ENCODE measurements at regions not wholly inside any gene's neighbourhood (a gene's known extent, or its start where the extent isn't known, plus 50 kb on each side); places are given as distances from the start of the nearest gene placed in this dataset.

DNA sequence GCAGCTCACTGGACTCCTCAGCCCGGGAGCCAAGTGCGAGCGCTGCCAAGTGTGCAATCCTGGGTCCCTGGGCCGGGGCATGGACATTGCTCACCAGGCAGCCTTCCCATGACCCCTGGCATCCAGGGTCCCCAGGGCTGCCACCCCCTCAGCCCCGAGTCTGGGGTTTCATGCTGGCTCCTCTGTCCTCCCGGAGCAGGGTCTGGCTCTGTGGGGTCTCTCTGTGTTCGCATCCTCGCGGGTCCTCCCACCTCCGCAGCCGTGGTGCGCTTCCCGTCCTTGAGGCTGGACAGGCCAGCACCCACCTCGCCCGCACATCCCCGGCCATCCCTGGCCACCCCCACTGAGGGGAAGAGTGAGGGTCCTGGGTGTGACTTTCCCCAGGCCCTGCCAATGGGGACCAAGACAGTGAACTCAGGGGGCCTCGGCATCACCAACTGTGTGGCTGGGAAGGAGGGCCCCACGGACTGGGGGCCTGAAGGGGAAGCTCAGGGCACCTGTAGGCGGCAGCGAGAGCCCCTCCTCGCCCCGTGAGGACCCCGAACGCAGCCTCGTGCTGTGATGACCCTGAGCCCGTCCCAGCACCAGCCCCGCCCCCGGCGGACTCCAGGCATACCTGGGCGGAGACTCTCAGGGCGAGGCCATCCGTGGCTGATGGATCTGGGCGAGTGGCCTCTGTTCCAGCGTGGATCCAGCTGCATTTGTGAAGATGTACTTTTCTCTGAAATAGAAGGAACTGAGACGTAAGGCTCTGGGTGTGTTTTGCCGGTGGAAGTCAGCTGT lies 50.3 kb upstream of the CFAP46 start:
- Histone ChIP-seq H3K36me3 (no peaks in the 10 kb centered on the region), H3K4me1 (peaks cover 7% of the 10 kb centered on the region), H3K4me3 (no peak overlapping the region), H3K27me3 (no peaks in the 10 kb centered on the region), H3K9me3 (no peaks in the 10 kb centered on the region), H3K27ac (no peak overlapping the region)
- TF ChIP-seq, protein P1, sequence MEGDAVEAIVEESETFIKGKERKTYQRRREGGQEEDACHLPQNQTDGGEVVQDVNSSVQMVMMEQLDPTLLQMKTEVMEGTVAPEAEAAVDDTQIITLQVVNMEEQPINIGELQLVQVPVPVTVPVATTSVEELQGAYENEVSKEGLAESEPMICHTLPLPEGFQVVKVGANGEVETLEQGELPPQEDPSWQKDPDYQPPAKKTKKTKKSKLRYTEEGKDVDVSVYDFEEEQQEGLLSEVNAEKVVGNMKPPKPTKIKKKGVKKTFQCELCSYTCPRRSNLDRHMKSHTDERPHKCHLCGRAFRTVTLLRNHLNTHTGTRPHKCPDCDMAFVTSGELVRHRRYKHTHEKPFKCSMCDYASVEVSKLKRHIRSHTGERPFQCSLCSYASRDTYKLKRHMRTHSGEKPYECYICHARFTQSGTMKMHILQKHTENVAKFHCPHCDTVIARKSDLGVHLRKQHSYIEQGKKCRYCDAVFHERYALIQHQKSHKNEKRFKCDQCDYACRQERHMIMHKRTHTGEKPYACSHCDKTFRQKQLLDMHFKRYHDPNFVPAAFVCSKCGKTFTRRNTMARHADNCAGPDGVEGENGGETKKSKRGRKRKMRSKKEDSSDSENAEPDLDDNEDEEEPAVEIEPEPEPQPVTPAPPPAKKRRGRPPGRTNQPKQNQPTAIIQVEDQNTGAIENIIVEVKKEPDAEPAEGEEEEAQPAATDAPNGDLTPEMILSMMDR (IDR thresholded peaks at IDR 0.05), result no peak
- TF ChIP-seq POLR2AphosphoS5 (IDR thresholded peaks at IDR 0.05; ENCODE audit: insufficient read depth in 1 of 2, low read depth in 1 of 2) (no peak), POLR2A (IDR thresholded peaks at IDR 0.05) (no peak)
- intact Hi-C loops (cut with DNase I), result no loop called here
- no peak for DNase-seq (ENCODE audit: extremely low spot score in 2 of 2)
